ENCODE measurements at regions not wholly inside any gene's neighbourhood (a gene's known extent, or its start where the extent isn't known, plus 50 kb on each side); places are given as distances from the start of the nearest gene placed in this dataset.

DNA sequence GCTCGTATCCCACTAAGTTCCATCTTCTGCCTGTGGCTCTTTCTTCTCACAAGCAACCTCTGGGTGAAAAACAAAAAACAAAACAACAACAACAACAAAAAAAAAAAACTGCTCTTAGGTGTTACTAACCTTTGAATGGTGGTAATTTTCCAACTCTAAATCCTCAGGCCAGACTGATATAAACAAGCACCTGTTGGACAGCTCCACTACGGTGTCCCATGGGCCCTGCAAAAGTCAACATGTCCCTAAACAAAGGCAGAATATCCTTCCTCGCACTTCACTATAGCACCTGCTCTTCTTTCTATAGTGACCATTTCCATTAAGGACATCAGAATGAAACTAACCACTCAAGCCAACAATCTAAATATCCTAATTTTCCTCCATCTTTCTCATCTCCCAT, 54.6 kb upstream of the PARM1 start:
- intact Hi-C loops (cut with DNase I), result no loop called here
- no peak for DNase-seq (ENCODE audit: extremely low spot score in 2 of 2)
- no peaks in the 10 kb centered on the region for H3K27me3 ChIP-seq
- no peaks in the 10 kb centered on the region for H3K9me3 ChIP-seq
- H3K27ac ChIP-seq, result no peak overlapping the region
- H3K4me3 ChIP-seq, result no peak overlapping the region
- TF ChIP-seq POLR2AphosphoS5 (IDR thresholded peaks at IDR 0.05; ENCODE audit: insufficient read depth in 1 of 2, low read depth in 1 of 2) (no peak), POLR2A (IDR thresholded peaks at IDR 0.05) (no peak)
- TF ChIP-seq, protein P1, sequence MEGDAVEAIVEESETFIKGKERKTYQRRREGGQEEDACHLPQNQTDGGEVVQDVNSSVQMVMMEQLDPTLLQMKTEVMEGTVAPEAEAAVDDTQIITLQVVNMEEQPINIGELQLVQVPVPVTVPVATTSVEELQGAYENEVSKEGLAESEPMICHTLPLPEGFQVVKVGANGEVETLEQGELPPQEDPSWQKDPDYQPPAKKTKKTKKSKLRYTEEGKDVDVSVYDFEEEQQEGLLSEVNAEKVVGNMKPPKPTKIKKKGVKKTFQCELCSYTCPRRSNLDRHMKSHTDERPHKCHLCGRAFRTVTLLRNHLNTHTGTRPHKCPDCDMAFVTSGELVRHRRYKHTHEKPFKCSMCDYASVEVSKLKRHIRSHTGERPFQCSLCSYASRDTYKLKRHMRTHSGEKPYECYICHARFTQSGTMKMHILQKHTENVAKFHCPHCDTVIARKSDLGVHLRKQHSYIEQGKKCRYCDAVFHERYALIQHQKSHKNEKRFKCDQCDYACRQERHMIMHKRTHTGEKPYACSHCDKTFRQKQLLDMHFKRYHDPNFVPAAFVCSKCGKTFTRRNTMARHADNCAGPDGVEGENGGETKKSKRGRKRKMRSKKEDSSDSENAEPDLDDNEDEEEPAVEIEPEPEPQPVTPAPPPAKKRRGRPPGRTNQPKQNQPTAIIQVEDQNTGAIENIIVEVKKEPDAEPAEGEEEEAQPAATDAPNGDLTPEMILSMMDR (IDR thresholded peaks at IDR 0.05), result no peak
- H3K4me1 ChIP-seq, result no peaks in the 10 kb centered on the region
- H3K36me3 ChIP-seq, result no peaks in the 10 kb centered on the region

DNA sequence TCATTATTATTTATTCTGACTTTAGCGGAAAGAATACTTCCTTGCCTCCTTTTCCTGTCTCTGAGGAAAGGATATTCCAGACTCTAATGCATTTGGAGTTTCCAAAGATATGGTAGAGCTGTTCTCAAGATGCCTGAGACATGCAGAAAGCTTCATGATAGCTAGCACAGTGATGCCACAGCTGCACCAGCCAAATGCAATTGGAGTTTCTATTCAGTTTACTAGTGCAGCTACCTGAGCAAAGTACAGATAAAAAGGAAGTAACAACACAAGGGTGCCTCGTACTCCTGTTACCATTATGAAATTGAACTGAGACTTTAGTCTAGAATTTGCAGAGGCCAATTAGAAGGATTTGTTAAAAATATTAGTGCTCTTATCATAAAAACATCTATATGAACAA, 57.5 kb upstream of the PARM1 start:
- intact Hi-C loops (cut with DNase I), result no loop called here
- no peaks in the 10 kb centered on the region for H3K27me3 ChIP-seq
- H3K9me3 ChIP-seq, result no peaks in the 10 kb centered on the region
- H3K27ac ChIP-seq, result no peak overlapping the region
- DNase-seq (ENCODE audit: extremely low spot score in 2 of 2), result no peak
- no peaks in the 10 kb centered on the region for H3K4me1 ChIP-seq
- no peaks in the 10 kb centered on the region for H3K36me3 ChIP-seq
- TF ChIP-seq POLR2A (IDR thresholded peaks at IDR 0.05) (no peak), POLR2AphosphoS5 (IDR thresholded peaks at IDR 0.05; ENCODE audit: insufficient read depth in 1 of 2, low read depth in 1 of 2) (no peak)
- TF ChIP-seq, protein P1 (IDR thresholded peaks at IDR 0.05), result no peak
- H3K4me3 ChIP-seq, result no peak overlapping the region

DNA sequence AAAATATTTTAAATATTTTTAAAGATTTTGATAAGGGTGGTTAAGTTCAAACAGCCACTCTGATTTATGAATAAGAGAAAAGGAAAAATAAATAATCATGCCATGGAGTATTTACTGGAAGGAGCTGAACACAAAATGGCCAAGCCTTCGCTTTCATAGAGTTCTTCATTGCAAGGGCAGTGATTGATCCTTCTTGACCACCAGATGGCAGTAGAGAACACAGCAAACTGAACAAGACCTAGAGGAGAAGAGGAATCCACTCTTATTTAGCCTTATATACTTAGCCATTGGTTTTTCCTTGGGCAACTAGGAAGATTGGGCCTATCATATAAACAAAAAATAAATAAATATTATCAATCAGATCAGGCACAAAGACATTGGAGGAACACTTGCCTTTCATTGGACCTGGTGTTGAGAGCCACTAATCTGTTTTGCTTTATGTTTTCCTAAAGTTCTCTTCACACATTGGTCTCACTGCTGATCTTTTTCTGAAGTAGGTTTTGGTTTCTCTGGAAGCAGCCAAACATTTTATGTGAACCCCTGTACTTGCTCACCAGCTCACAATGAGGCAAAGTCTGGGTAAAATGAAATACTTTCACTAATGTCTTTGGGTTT, 58.1 kb upstream of the PARM1 start:
- H3K36me3 ChIP-seq, result no peaks in the 10 kb centered on the region
- no peaks in the 10 kb centered on the region for H3K4me1 ChIP-seq
- TF ChIP-seq POLR2A (IDR thresholded peaks at IDR 0.05) (no peak), POLR2AphosphoS5 (IDR thresholded peaks at IDR 0.05; ENCODE audit: insufficient read depth in 1 of 2, low read depth in 1 of 2) (no peak)
- TF ChIP-seq, protein P1 (IDR thresholded peaks at IDR 0.05), result peak; percentile 62 to 85 (median 71)
- H3K27ac ChIP-seq, result no peak overlapping the region
- no peaks in the 10 kb centered on the region for H3K9me3 ChIP-seq
- intact Hi-C loops (cut with DNase I), result no loop called here
- H3K27me3 ChIP-seq, result no peaks in the 10 kb centered on the region
- H3K4me3 ChIP-seq, result no peak overlapping the region
- no peak for DNase-seq (ENCODE audit: extremely low spot score in 2 of 2)

DNA sequence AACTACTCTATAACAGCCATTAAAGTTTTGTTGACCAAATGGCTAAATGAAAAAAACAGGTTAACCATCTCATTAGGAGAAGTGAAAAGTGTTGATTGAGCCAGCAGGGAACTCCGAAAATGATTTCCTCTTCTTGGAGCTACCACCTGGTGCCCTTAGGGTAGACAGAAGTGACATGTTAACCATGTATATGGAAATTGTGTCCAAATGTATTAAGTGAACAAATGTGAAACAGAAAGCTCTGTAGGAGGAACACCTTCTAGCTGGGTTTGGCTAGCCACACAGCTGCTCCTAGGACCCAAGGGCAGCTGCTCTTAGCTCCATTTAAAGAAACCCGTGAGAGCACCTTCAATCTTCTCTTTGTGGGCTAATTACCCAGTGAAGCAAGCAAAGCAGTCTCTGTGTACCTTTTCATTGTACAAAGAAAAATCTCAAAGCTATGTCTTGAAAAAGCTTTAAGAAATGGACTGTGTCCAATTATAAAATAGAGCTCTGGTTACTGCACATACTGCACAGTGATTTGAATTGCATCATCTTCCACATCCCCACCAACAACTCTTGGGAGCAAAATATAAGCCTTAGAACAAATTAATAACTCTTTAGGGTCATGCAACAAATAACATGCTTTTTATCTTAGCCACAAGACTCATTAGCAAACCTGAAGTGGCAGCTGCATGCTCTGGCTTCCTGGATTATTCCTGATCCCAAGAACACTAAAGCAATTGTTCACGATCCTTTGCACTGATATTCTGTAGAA, 59.2 kb upstream of the PARM1 start:
- no peak for DNase-seq (ENCODE audit: extremely low spot score in 2 of 2)
- no peak for TF ChIP-seq POLR2A (IDR thresholded peaks at IDR 0.05)
- TF ChIP-seq POLR2AphosphoS5 (IDR thresholded peaks at IDR 0.05; ENCODE audit: insufficient read depth in 1 of 2, low read depth in 1 of 2), result no peak
- TF ChIP-seq, protein P1 (IDR thresholded peaks at IDR 0.05), result no peak
- no peaks in the 10 kb centered on the region for H3K9me3 ChIP-seq
- H3K4me3 ChIP-seq, result no peak overlapping the region
- H3K27ac ChIP-seq, result no peak overlapping the region
- H3K4me1 ChIP-seq, result no peaks in the 10 kb centered on the region
- no peaks in the 10 kb centered on the region for H3K27me3 ChIP-seq
- intact Hi-C loops (cut with DNase I), result no loop called here
- no peaks in the 10 kb centered on the region for H3K36me3 ChIP-seq

Measured in vagina (tissue), 2 donors.